ENCODE measurements at regions not wholly inside any gene's neighbourhood (a gene's known extent, or its start where the extent isn't known, plus 50 kb on each side); places are given as distances from the start of the nearest gene placed in this dataset.
"Not testable (repeated sequence)": the region's sequence is repeated elsewhere in the genome, so short reads cannot be mapped to it uniquely, and the experiment has no call there.

- intact Hi-C loops (cut with DNase I): no loop called here
- no peaks in the 10 kb centered on the region for H3K4me1 ChIP-seq
- 44 to 53% methylated on average over 2 of the region's 2 CpGs for WGBS, 2 donors
- H3K27ac ChIP-seq: peak overlapping the region in 2 of 10 donors; percentile 25 to 57
- no peaks in the 10 kb centered on the region for H3K36me3 ChIP-seq
- DNase-seq (no peak), ATAC-seq (peak in 5 of 8 donors; percentile 16 to 84 (median 67))
- no peak overlapping the region for H3K4me3 ChIP-seq
- H3K27me3 ChIP-seq: no peaks in the 10 kb centered on the region
- peaks cover 0 to 4% (median 0%) of the 10 kb centered on the region in 11 donors for H3K9me3 ChIP-seq
- TF ChIP-seq CTCF (IDR thresholded peaks at IDR 0.05): no peak
These were observed 682.2 kb upstream of the RAG2 start for GRCh38 chr11:37280200-37280599.

- H3K36me3 ChIP-seq: no peaks in the 10 kb centered on the region
- no peaks in the 10 kb centered on the region for H3K27me3 ChIP-seq
- ATAC-seq (no peak), DNase-seq (no peak)
- no peak overlapping the region for H3K4me3 ChIP-seq
- no peaks in the 10 kb centered on the region for H3K4me1 ChIP-seq
- WGBS, 2 donors: 84 to 85% methylated on average over 3 of the region's 3 CpGs
- no peak overlapping the region for H3K27ac ChIP-seq
- no peak for TF ChIP-seq CTCF (IDR thresholded peaks at IDR 0.05)
- intact Hi-C loops (cut with DNase I): no loop called here
- peaks cover 0 to 8% (median 0%) of the 10 kb centered on the region in 11 donors for H3K9me3 ChIP-seq
These were observed 679.9 kb upstream of the RAG2 start for GRCh38 chr11:37277896-37278465.

- Histone ChIP-seq H3K36me3 (no peaks in the 10 kb centered on the region), H3K4me3 (no peak overlapping the region), H3K27me3 (no peaks in the 10 kb centered on the region), H3K27ac (no peak overlapping the region), H3K4me1 (no peaks in the 10 kb centered on the region), H3K9me3 (peaks cover 0 to 15% (median 0%) of the 10 kb centered on the region in 11 donors)
- intact Hi-C loops (cut with DNase I): no loop called here
- TF ChIP-seq CTCF (IDR thresholded peaks at IDR 0.05): no peak
- 34 to 44% methylated on average over 4 of the region's 4 CpGs for WGBS, 2 donors
- DNase-seq (peak in 1 of 2 donors; percentile 3), ATAC-seq (peak in 1 of 8 donors; percentile 50)
These were observed 666.7 kb upstream of the RAG2 start for GRCh38 chr11:37264783-37265182.

GRCh38 chr11:37264060-37264459 lies 666.0 kb upstream of the RAG2 start:
- ATAC-seq (no peak), DNase-seq (no peak)
- Histone ChIP-seq H3K4me1 (no peaks in the 10 kb centered on the region), H3K27me3 (no peaks in the 10 kb centered on the region), H3K9me3 (peaks cover 0 to 15% (median 0%) of the 10 kb centered on the region in 11 donors), H3K27ac (no peak overlapping the region), H3K4me3 (no peak overlapping the region), H3K36me3 (no peaks in the 10 kb centered on the region)
- TF ChIP-seq CTCF (IDR thresholded peaks at IDR 0.05): no peak
- intact Hi-C loops (cut with DNase I): no loop called here
- 54 to 57% methylated on average over 1 of the region's 1 CpG for WGBS, 2 donors

- H3K4me3 ChIP-seq; DNase-seq; ATAC-seq; H3K27ac ChIP-seq; H3K36me3 ChIP-seq; H3K4me1 ChIP-seq; intact Hi-C loops (cut with DNase I); H3K27me3 ChIP-seq: not testable (repeated sequence)
- peaks cover 0 to 15% (median 0%) of the 10 kb centered on the region in 11 donors for H3K9me3 ChIP-seq
- WGBS, 2 donors: 84 to 87% methylated on average over 9 of the region's 9 CpGs
These were observed 665.4 kb upstream of the RAG2 start for GRCh38 chr11:37263467-37263866.

Measured in heart right ventricle (tissue), 16 donors.